ENCODE measurements at regions not wholly inside any gene's neighbourhood (a gene's known extent, or its start where the extent isn't known, plus 50 kb on each side); places are given as distances from the start of the nearest gene placed in this dataset.

GRCh38 chr2:67667054-67667908 is 270.1 kb downstream of the ETAA1 start:
- TF ChIP-seq FOSB (CRISPR knock-in tag; IDR thresholded peaks at IDR 0.05) (no peak), CTCF (IDR thresholded peaks at IDR 0.05) (no peak), POLR2A (IDR thresholded peaks at IDR 0.05; ENCODE audit: low read length) (no peak), REST (IDR thresholded peaks at IDR 0.05) (no peak), MAFK (IDR thresholded peaks at IDR 0.05; ENCODE audit: partially characterized antibody) (no peak), EP300 (IDR thresholded peaks at IDR 0.05) (no peak), SREBF2 (IDR thresholded peaks at IDR 0.05) (no peak)
- TF ChIP-seq, protein P1, sequence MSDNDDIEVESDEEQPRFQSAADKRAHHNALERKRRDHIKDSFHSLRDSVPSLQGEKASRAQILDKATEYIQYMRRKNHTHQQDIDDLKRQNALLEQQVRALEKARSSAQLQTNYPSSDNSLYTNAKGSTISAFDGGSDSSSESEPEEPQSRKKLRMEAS (IDR thresholded peaks at IDR 0.05), result no peak
